Body of pancreas (tissue), 4 donors: ENCODE measurements at regions not wholly inside any gene's neighbourhood (a gene's known extent, or its start where the extent isn't known, plus 50 kb on each side); places are given as distances from the start of the nearest gene placed in this dataset.

Experiments
- POLR2A ChIP-seq, 3 donors: fragments of 450-650 bp; IDR thresholded peaks; one replicate each; pipeline ENCODE4 v1.6.1; 2016; ENCODE audit warnings: antibody characterized with exemption in 3 of 3, mild to moderate bottlenecking in 2 of 3
- TF ChIP-seq, protein P1 (sequence below), 7 experiments: fragments of 450-650 bp in 4 of 7; fragments of 200-600 bp in 3 of 7; sonication (generic) in 3 of 7; IDR thresholded peaks; one replicate each; pipeline ENCODE4 v1.5.1; 2016 to 2019; ENCODE audit warnings: antibody characterized with exemption in 7 of 7

DNA sequence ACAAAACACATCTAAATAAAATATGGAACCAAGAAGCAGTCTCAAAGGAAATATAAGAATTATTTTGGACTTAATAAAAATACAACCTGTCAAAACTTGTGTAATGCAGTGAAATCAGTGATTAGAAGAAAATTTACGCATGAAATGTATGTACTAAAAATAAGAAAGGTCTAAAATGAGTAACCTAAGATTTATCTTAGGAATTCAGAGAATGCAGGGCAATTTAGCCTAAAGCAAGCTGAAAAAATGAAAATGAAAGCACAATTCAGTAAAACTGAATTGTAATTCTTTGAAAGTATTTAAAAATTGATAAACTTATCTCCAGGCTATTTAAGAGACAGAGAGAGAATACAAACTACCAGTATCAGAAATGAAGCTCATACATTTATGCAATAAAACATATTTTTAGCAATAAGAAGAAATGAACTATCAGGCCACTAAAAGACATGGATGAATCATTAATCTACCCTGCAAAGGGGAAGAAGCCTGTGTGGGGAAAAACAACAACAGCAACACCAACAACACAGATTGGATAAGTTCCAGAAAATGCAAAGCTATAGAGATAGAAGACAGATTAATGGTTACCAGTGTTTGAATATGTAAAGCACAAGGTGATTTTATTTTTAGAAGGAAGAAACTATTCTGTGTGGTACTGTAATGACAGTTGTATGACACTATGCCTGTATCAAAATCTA is 442.0 kb upstream of the ADGRL3 start:
- TF ChIP-seq, protein P1, sequence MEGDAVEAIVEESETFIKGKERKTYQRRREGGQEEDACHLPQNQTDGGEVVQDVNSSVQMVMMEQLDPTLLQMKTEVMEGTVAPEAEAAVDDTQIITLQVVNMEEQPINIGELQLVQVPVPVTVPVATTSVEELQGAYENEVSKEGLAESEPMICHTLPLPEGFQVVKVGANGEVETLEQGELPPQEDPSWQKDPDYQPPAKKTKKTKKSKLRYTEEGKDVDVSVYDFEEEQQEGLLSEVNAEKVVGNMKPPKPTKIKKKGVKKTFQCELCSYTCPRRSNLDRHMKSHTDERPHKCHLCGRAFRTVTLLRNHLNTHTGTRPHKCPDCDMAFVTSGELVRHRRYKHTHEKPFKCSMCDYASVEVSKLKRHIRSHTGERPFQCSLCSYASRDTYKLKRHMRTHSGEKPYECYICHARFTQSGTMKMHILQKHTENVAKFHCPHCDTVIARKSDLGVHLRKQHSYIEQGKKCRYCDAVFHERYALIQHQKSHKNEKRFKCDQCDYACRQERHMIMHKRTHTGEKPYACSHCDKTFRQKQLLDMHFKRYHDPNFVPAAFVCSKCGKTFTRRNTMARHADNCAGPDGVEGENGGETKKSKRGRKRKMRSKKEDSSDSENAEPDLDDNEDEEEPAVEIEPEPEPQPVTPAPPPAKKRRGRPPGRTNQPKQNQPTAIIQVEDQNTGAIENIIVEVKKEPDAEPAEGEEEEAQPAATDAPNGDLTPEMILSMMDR (IDR thresholded peaks at IDR 0.05), result no peak
- TF ChIP-seq POLR2A (IDR thresholded peaks at IDR 0.05), result no peak
